Stimulated activated CD4-positive, alpha-beta T cell treated with anti-CD3 and anti-CD28 coated beads, Interleukin-4, amount 100 ng/mL, for 48 hours (primary cell): ENCODE measurements at regions not wholly inside any gene's neighbourhood (a gene's known extent, or its start where the extent isn't known, plus 50 kb on each side); places are given as distances from the start of the nearest gene placed in this dataset.
"Not testable (repeated sequence)": the region's sequence is repeated elsewhere in the genome, so short reads cannot be mapped to it uniquely, and the experiment has no call there.

Experiments
- DNase-seq, 2 donors: peaks; one replicate each; pipeline ENCODE4 v3.0.0-alpha.2; 2020; ENCODE audit warnings: low read depth in 2 of 2

- no peak for DNase-seq
Measured at GRCh38 chr4:59484944-59485343, 1715.2 kb upstream of the ADGRL3 start.

GRCh38 chr4:59500103-59500502, 1700.0 kb upstream of the ADGRL3 start:
- no peak for DNase-seq

DNA sequence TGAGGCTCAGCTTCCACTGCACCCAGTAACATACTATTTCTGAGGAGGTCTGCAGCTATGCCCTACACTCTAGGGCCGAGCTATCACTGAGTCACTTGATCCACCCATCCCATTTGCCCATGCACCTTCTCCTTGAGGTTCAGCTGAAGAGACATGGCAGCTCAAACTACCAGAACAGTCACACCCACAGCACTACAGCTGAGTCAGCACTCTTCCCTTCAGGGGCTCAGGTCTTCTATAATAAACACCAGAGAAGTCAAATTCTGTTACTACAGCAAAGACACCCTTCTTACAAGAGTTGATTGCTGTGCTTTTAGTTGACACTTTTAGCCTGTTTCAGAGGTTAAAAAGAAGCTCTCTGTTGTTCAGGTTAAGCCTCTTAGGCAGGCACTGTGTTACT, 1696.4 kb upstream of the ADGRL3 start:
- DNase-seq, result no peak

GRCh38 chr4:59511809-59512208, 1688.3 kb upstream of the ADGRL3 start:
- not testable (repeated sequence) for DNase-seq

GRCh38 chr4:59517007-59517406, 1683.1 kb upstream of the ADGRL3 start:
- no peak for DNase-seq

DNA sequence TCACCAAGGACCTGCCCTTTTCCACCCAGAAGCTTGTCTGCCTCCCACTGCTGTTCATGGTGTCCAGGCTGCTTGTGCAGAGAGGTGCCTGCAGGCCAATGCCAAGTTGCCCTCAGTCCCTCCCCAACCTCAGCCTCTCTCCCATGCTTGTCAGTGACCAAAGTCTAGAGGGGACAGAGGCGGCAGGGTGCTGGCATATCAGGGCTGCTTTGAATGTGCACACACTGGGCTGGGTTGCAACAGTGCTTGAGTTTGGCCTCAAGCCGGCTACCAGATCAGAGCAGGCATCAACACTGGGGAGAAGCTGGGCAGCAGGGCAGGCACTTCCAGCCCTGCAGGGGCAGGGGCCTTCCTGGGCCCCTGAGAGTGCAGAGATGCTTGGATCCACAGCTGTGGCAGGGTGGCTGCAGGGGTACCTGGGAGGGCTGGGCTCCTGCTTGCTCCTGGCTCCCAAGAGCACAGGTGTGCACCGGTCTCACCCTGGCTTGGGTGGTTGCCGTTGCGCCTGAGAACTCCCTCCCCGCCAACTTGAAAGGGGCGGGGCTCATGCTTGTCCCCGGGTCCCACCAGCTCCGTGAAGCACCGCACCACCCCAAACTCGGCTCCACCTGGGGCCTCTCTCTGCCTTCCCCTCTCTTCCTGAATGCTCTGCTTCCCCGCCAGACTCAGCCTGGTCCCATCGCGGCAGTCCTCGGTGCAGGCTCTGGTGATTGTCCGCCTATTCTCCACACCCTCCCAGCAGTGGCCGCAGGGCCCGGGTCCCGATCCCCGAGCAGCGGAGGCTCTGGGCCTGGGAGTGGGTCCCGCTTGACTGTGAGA, 1681.9 kb upstream of the ADGRL3 start:
- no peak for DNase-seq

DNA sequence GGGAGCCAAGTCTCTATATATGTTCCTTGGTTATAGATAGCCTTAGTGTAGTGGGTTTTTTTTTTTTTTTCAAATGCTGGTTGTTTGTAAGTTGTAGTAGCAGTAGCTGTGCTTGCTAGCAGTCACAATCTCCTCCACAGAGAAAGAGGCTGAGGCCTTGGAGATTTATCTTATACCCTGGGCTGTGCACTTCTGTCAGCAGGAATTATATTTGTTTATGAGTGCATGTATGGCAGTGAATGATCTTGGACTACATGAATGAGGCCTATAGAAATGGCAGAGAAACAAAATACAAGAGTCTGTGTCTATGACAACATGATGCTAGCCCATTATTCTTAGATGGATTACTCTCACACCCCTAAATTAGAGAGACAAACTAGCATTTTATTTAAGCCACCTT, 1674.2 kb upstream of the ADGRL3 start:
- DNase-seq, result no peak

GRCh38 chr4:59535541-59535940, 1664.6 kb upstream of the ADGRL3 start:
- DNase-seq, result no peak

GRCh38 chr4:59536428-59536827, 1663.7 kb upstream of the ADGRL3 start:
- no peak for DNase-seq

DNA sequence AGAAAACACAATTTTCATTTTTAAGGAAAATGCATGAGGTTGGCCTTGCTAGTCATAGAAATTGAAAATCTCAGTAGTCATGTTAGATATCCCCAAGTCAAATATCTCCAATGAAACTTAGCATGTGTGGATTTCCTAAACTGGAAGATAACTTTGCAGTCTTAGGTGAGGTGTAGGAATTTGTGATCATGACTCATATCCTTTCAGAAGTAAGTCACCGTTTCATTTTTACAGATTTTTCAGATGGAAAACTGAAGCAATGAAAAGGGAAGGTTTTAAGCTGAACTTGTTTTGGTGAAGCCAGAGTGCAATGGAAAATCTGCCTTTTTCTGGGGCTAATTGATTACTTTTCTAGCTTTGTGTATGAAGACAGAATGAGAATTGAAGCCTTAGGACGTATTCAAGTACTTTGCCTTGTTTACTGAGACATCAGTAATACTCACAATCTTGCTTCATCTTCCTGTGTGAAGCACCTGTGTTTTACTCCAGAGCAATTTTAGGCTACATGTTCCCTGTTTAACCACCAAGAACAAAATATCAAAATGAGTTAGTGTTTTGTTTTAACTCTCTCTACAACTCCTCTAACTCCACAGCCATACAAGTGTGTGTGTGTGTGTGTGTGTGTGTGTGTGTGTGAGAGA, 1662.8 kb upstream of the ADGRL3 start:
- no peak for DNase-seq

GRCh38 chr4:59539401-59539800, 1660.7 kb upstream of the ADGRL3 start:
- no peak for DNase-seq

DNA sequence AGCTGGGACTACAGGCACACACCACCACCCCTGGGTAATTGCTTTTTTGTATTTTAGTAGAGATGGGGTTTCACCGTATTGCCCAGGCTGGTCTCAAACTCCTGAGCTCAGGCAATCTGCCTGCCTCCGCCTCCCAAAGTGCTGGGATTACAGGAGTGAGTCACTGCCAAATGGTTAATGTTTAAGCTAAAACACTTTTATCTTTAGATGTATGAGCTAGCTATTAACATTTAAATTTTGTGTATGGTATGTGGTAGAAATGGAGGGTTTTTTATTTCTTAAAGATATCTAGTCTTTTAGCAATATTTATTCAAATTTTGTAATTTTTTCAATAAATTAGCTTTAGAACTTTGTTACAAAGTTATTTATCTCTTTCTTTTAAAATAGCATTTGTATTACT, 1659.8 kb upstream of the ADGRL3 start:
- no peak for DNase-seq

- no peak for DNase-seq
Measured at GRCh38 chr4:59553063-59553720, 1646.9 kb upstream of the ADGRL3 start.

DNA sequence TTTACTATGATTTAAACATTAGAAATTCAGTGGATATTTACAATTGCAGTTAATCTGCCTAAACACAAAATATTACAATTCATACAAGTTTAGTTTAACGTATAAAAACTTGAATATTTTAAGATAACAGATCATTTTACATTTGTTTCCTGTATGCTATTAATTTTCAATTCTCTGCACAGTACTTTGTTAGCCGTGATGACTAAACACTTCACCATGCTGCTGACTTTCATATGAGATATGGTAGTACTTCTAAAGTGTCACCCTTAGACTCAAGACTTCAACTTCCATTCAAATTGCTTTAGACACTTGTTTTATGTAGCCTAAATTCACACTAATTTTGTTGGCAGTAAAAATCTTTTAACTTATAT, 1646.4 kb upstream of the ADGRL3 start:
- DNase-seq, result no peak

- DNase-seq, result not testable (repeated sequence)
Measured at GRCh38 chr4:59556191-59556590, 1643.9 kb upstream of the ADGRL3 start.

GRCh38 chr4:59560141-59560648, 1639.9 kb upstream of the ADGRL3 start:
- DNase-seq, result not testable (repeated sequence)

- no peak for DNase-seq
Measured at GRCh38 chr4:59565836-59566235, 1634.3 kb upstream of the ADGRL3 start.

DNA sequence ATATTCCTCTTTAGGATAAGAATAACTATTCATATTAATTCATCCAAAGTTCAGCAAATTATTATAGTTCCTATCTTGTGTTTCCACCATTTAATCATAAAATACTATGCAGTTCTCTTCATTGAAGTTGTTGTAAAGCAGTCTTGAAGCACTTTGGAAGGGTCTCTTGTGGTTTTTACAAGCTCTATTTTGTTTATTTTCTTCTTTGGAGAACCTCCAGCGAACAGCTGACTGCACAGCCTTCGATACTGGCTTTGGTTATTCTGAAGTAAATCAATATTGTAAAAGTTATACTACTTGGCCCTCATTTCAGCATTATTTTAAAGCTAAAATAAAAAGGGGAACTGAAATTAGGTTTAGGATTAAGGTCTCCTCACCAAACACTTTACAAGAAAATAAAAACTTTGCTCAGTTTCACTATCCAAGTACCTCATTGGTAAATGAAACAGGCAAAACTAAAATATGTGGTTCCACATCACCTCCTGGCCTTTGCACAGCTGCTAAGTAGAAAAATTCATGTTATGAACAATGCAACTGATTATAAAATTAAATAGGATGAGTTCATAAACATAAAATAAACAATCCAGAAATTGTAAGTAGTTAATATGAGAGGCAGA, 1629.2 kb upstream of the ADGRL3 start:
- no peak for DNase-seq

GRCh38 chr4:59571805-59572430, 1628.2 kb upstream of the ADGRL3 start:
- no peak for DNase-seq

DNA sequence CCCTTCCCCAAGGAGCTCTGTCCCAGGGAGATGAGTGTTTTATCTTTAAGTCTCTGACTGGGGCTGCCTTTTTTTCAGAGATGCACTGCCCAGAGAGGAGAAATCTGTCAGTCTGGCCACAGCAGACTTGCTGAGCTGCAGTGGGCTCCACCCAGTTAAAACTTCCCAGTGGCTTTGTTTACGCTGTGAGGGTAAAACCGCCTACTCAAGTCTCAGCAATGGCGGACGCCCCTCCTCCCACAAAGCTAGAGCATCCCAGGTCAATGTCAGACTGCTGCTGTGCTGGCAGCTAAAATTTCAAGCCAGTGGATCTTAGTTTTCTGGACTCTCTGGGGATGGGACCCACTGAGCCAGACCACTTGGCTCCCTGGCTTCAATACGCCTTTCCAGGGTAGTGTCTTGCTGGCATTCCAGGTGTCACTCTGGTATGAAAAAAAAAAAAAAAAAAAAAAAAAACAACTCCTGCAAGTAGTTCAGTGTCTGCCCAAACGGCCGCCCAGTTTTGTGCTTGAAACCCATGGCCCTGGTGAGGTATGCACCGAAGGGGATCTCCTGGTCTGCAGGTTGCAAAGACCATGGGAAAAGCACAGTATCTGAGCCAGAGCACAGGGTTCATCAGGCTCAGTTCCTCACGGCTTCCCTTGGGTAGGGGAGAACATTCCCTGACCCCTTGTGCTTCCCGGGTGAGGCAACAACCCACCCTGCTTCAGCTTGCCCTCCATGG, 1616.1 kb upstream of the ADGRL3 start:
- no peak for DNase-seq
